NCI-H2196 treated with DMSO at 0.1 percent for 48 hours (cell line): ENCODE measurements at regions not wholly inside any gene's neighbourhood (a gene's known extent, or its start where the extent isn't known, plus 50 kb on each side); places are given as distances from the start of the nearest gene placed in this dataset.
"Not testable (repeated sequence)": the region's sequence is repeated elsewhere in the genome, so short reads cannot be mapped to it uniquely, and the experiment has no call there.

Experiments used
- DNase-seq: peaks from one replicate; lab custom pipeline; 2025; ENCODE audit not compliant: unreplicated experiment; lab: John Stamatoyannopoulos, UW

- DNase-seq, result no peak
These were observed 403.2 kb downstream of the DSC3 start for GRCh38 chr18:30639361-30639760.

- DNase-seq, result no peak
These were observed 408.3 kb downstream of the DSC3 start for GRCh38 chr18:30634249-30634648.

DNA sequence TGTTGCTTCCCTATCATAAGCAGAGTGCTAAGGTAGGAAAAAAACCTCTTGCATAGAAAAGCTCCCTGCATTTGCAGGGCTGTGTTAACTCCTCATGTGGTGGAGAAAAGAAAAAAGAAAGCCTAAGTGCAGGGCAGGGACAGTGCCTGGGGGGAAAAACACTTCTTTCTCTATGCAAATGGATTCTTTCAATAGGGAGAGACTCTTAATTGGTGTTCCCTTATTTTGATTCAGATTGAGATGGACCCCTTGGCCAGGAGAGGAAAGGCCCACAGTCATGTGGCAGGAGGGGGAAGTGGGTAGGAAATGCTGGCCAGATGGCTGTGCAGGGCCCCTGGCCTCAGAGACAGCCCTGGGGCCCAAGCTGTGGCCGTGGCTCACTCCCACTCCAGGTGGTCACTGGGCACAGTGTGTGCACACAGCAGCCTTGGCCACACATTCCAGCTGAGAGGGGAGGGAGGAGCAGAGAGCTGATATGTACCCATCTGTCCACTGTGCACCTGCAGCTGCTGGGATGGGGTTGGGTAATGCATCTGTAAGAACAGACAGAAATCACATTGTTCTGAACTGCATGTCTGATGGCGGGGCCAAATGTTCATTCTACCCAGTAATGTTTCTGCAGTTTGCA lies 410.4 kb downstream of the DSC3 start:
- no peak for DNase-seq

DNA sequence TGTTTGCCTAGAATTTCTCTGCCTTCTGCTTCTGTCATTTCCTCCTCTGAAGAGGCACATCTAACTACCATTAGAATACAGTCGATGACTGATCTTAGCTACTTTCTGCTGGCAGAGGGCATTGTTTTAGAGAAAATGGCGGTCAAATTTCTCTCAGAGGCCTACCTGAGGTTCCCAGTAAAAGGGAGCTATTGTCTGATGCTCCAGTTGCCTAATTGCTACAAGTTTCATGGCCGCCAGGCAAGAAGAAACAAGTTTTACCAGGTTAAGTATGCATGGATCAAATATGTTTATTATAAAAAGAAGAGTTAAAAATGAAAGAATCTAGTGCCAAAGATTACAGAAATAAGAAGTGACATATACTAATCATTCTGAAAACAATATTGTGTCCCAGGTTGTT lies 416.6 kb downstream of the DSC3 start:
- DNase-seq, result no peak

GRCh38 chr18:30623401-30624065 lies 419.0 kb downstream of the DSC3 start:
- no peak for DNase-seq

DNA sequence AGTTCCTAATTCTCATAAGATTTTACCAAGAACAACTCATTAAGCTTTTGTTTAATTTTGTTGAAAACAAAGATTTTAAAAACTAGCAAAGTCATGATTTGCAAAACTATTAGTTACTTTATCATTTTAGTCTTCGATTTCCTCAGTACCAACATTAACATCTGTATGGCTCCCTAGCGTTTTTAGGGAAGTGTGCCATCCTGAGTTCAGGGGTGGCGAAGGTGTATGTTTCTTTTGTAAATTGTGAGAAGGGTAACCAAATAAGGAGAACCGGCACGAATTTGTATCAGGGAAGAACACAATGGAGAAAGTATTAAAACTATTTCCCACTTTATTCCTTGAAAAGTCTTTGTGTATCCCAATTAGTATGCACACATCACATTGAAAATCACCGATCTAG lies 419.9 kb downstream of the DSC3 start:
- no peak for DNase-seq

- DNase-seq, result no peak
These were observed 420.4 kb downstream of the DSC3 start for GRCh38 chr18:30622104-30622503.

GRCh38 chr18:30618567-30618966 lies 424.0 kb downstream of the DSC3 start:
- DNase-seq, result no peak

- DNase-seq, result no peak
These were observed 426.1 kb downstream of the DSC3 start for GRCh38 chr18:30616414-30616813.

DNA sequence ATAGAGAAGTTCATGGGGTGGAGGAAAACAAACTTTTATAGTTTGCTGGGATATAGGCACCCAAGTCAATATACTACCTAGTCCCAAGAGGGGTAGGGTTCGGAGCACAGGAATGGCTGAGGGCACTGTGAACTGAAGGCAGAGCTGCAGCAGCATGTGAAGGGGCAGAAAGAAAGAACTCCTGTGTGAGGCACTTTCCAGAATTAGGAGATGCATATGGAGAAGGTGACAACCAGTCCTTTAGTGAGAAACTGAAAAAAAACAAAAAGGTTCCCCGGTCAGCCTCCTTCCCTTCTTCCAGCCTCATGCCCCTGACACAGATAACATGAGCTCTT lies 429.1 kb downstream of the DSC3 start:
- DNase-seq, result no peak

DNA sequence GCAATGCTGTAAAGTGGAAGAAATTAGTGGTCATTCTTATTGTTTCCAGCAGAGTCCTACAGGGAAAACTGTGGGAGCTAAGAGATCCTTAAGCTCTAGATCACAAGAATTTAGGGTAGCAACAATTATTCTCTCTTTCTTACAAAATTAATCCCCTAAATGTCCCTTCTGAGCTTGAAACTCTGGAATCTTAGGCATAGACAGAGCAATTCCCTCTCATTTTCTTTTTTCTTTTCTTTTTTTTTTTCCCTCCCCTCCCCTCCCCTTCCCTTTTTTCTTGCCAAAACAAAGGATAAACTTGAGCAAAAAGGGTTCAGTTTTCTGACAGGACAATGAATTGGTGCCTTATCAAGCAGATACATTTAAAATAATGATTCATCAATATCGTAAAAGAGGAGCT lies 441.0 kb downstream of the DSC3 start:
- DNase-seq, result no peak

DNA sequence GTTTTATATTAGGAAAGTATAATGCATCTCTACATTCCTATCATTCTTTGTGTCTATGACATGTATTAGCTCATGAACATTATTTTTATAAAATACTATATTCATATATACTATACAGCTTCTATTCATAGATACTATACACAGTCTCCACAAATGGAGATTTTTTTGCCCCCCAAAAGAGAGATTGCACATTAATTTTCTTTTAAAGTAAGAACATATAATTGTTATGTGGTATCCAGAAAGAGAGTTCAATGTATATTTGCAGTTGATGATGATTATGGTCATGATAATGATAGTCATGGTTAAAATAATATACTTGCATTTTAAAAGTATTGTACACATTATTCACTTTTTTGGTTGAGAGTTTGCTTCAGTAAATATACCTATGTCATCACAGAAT lies 445.3 kb downstream of the DSC3 start:
- no peak for DNase-seq

DNA sequence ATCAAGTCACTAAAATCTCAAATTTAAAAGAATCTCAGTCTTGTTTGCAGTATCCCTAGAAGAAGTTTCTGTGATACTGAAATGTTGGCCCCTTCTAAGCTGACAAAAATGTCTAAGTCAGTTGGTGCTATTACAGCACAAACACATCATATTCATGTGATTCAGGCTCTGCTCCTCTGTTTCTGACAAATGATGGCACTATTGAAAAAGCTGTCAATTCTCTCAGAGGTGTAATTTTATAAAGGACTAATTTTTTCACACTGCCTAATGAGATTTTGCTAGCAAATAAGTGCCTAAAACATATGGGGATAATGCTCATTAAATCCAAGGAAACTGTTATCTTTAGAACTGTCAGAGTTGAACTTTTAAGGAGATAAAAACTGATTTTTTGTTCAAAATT lies 445.9 kb downstream of the DSC3 start:
- DNase-seq, result no peak

GRCh38 chr18:30595942-30596341 lies 446.6 kb downstream of the DSC3 start:
- DNase-seq, result no peak

DNA sequence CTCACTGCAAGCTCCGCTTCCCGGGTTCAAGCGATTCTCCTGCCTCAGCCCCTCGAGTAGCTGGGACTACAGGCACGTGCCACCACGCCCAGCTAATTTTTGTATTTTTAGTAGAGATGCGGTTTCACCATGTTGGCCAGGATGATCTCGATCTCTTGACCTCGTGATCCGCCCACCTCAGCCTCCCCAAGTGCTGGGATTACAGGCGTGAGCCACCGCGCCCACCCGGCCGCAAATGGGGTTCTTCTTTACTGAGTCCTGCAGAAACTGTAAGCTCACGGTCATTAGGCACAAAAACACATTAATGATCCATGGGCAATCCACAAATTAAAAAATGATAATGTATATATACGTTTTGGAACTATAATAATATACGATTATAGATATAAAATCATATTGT lies 447.6 kb downstream of the DSC3 start:
- not testable (repeated sequence) for DNase-seq

GRCh38 chr18:30591462-30591861 lies 451.1 kb downstream of the DSC3 start:
- DNase-seq, result no peak

DNA sequence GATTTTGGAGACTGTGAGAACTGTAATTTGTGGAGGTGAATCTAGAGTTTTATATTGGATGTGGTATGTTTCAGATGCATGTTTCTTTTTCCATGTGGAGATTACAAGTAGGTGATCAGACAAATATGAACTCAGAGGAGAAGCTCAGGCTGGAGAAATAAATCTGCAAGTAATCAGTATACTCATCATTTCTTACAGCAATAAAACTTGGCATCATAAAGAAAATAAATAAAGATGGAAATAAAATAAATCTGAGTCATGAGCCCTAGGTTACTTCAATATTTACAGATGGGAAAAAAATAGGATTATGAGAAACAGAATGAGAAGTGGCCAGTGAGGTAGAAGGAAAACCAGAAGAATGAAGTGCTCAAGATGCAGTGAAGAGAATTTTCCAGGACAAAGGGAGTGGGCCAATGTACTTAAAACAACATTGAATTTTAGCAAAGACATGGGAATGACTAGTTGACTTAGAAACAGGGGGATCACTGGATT lies 453.8 kb downstream of the DSC3 start:
- DNase-seq, result no peak

GRCh38 chr18:30583768-30584167 lies 458.8 kb downstream of the DSC3 start:
- no peak for DNase-seq

- DNase-seq, result no peak
These were observed 460.5 kb downstream of the DSC3 start for GRCh38 chr18:30582078-30582477.

DNA sequence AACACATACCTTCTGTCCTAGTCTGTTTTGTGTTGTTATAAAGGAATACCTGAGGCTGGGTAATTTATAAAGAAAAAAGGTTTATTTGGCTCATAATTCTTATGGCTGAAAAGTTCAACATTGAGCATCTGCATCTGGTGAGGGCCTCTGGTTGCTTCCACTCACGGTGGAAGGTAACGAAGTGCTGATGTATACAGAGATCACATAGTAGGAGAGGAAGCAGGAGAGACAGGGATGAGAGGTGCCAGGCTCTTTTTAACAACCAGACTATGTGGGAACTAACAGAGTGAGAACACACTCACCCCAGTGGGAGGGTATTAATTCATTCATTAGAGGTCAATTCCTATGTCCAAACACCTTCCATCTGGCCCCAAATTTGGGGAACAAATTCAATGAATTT lies 463.8 kb downstream of the DSC3 start:
- no peak for DNase-seq

DNA sequence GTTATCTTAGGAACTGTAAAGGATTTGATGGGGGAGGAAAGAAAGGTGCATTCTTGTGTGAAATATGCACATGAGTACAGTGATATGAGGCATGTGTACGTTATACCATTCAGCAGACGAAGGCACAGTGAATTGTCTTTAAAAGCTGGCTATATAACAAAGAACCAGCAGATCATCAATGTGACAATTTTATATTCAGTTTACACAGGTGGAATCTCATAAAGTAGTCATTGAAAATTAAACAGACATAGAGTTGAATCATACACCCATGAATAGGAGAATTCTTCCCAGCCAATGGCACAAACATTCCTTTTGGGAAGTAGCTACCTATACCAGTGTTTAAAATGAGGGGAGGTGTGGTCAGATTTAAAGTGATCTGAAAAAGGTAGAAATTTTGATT lies 470.3 kb downstream of the DSC3 start:
- DNase-seq, result no peak

- DNase-seq, result no peak
These were observed 474.2 kb downstream of the DSC3 start for GRCh38 chr18:30568333-30568732.

- no peak for DNase-seq
These were observed 475.7 kb downstream of the DSC3 start for GRCh38 chr18:30566877-30567276.
